ENCODE measurements at regions not wholly inside any gene's neighbourhood (a gene's known extent, or its start where the extent isn't known, plus 50 kb on each side); places are given as distances from the start of the nearest gene placed in this dataset.

GRCh38 chr15:58277333-58277732, 139.2 kb downstream of the AQP9 start:
- WGBS, 2 donors: 36 to 69% methylated on average over 1 of the region's 1 CpG
- H3K9me3 ChIP-seq: peaks cover 0 to 6% (median 0%) of the 10 kb centered on the region in 4 donors
- H3K4me3 ChIP-seq: no peak overlapping the region
- H3K27ac ChIP-seq: no peak overlapping the region
- no peaks in the 10 kb centered on the region for H3K4me1 ChIP-seq
- TF ChIP-seq POLR2A (IDR thresholded peaks at IDR 0.05) (no peak), CTCF (IDR thresholded peaks at IDR 0.05) (no peak), EP300 (IDR thresholded peaks at IDR 0.05) (no peak)
- H3K27me3 ChIP-seq: no peaks in the 10 kb centered on the region
- no peak for DNase-seq (ENCODE audit: low spot score in 2 of 2)
- no peaks in the 10 kb centered on the region for H3K36me3 ChIP-seq

DNA sequence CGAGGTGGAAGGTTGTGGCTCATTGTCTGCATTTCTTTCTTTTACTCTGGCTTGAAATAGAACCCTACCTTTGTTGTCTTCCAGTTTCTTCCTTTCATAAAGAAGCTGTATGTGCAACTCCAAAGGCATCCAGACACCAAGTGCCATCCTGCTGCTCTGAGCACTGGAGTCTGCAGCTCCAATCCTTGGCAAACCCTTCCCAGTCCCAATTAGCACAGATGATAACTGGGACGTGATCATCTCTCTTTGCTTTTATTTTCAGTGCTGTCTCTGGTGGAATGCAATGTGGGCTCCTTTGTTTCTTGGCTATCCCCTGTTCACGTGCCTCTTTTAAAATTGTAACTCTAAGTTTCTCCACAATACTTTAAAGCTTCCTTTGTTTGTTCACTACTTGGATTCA, 140.9 kb downstream of the AQP9 start:
- Histone ChIP-seq H3K4me3 (no peak overlapping the region), H3K36me3 (no peaks in the 10 kb centered on the region), H3K4me1 (no peaks in the 10 kb centered on the region), H3K9me3 (no peaks in the 10 kb centered on the region), H3K27me3 (no peaks in the 10 kb centered on the region), H3K27ac (no peak overlapping the region)
- WGBS, 2 donors: 54 to 57% methylated on average over 3 of the region's 3 CpGs
- no peak for DNase-seq (ENCODE audit: low spot score in 2 of 2)
- TF ChIP-seq CTCF (IDR thresholded peaks at IDR 0.05) (no peak), POLR2A (IDR thresholded peaks at IDR 0.05) (no peak), EP300 (IDR thresholded peaks at IDR 0.05) (no peak)

DNA sequence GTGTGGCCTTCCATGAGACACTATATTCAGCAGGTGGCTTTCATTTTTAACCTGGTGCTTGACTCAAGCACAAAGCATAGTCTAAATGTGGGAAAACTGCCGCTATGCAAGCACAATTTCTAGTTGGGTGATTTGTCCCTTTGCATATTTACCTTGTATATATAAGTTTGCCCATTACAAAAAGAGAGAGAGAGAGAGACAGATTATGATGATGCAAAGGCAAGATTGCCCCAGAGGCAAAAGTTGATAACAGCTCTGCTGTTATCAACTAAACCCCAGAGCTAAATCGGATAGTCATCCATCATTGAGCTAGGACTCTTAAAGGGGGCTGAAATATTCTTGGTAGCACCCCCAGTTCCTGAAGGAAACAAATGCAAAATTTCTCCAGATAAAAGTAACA, 141.5 kb downstream of the AQP9 start:
- no peak overlapping the region for H3K4me3 ChIP-seq
- H3K4me1 ChIP-seq: no peaks in the 10 kb centered on the region
- no peaks in the 10 kb centered on the region for H3K9me3 ChIP-seq
- 81 to 92% methylated on average over 2 of the region's 2 CpGs for WGBS, 2 donors
- no peak for TF ChIP-seq POLR2A (IDR thresholded peaks at IDR 0.05)
- no peak for TF ChIP-seq EP300 (IDR thresholded peaks at IDR 0.05)
- no peak for DNase-seq (ENCODE audit: low spot score in 2 of 2)
- H3K36me3 ChIP-seq: no peaks in the 10 kb centered on the region
- no peaks in the 10 kb centered on the region for H3K27me3 ChIP-seq
- H3K27ac ChIP-seq: no peak overlapping the region

GRCh38 chr15:58282060-58282708, 144.0 kb downstream of the AQP9 start:
- no peaks in the 10 kb centered on the region for H3K36me3 ChIP-seq
- no peak overlapping the region for H3K4me3 ChIP-seq
- H3K4me1 ChIP-seq: no peaks in the 10 kb centered on the region
- 40 to 57% methylated on average over 3 of the region's 3 CpGs for WGBS, 2 donors
- no peak overlapping the region for H3K27ac ChIP-seq
- DNase-seq (ENCODE audit: low spot score in 2 of 2): no peak
- H3K9me3 ChIP-seq: no peaks in the 10 kb centered on the region
- TF ChIP-seq CTCF (IDR thresholded peaks at IDR 0.05): no peak
- TF ChIP-seq EP300 (IDR thresholded peaks at IDR 0.05): no peak
- no peak for TF ChIP-seq POLR2A (IDR thresholded peaks at IDR 0.05)
- H3K27me3 ChIP-seq: no peaks in the 10 kb centered on the region

DNA sequence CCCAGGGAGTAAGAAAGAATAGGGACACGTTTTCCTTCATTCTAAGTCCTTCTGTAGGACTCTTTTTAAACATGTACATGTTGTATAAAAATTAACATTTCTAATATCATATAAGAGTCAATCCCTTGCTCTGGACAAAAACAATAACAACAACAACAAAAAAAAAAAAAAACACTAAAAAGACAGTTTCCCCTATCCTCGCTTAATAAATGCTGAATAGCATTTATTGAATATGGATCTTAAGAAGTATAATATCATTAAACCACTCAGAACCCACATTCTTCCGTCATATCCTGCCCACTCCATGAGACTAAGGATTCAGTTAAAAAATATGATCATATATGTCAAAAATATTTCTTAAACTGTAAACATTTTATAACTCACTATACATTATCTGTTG, 145.1 kb downstream of the AQP9 start:
- WGBS, 2 donors: 88 to 91% methylated on average over 3 of the region's 3 CpGs
- no peak for TF ChIP-seq CTCF (IDR thresholded peaks at IDR 0.05)
- TF ChIP-seq POLR2A (IDR thresholded peaks at IDR 0.05): no peak
- no peak for TF ChIP-seq EP300 (IDR thresholded peaks at IDR 0.05)
- H3K27ac ChIP-seq: no peak overlapping the region
- no peaks in the 10 kb centered on the region for H3K4me1 ChIP-seq
- H3K9me3 ChIP-seq: no peaks in the 10 kb centered on the region
- H3K36me3 ChIP-seq: no peaks in the 10 kb centered on the region
- H3K4me3 ChIP-seq: no peak overlapping the region
- no peaks in the 10 kb centered on the region for H3K27me3 ChIP-seq
- no peak for DNase-seq (ENCODE audit: low spot score in 2 of 2)

- H3K4me1 ChIP-seq: no peaks in the 10 kb centered on the region
- no peaks in the 10 kb centered on the region for H3K27me3 ChIP-seq
- H3K27ac ChIP-seq: no peak overlapping the region
- H3K36me3 ChIP-seq: no peaks in the 10 kb centered on the region
- H3K4me3 ChIP-seq: no peak overlapping the region
- DNase-seq (ENCODE audit: low spot score in 2 of 2): no peak
- WGBS, 2 donors: 87 to 91% methylated on average over 5 of the region's 5 CpGs
- no peaks in the 10 kb centered on the region for H3K9me3 ChIP-seq
- TF ChIP-seq POLR2A (IDR thresholded peaks at IDR 0.05) (no peak), CTCF (IDR thresholded peaks at IDR 0.05) (no peak), EP300 (IDR thresholded peaks at IDR 0.05) (no peak)
These were observed 146.1 kb downstream of the AQP9 start for GRCh38 chr15:58284293-58284692.
